GM10248 (cell line): ENCODE measurements at regions not wholly inside any gene's neighbourhood (a gene's known extent, or its start where the extent isn't known, plus 50 kb on each side); places are given as distances from the start of the nearest gene placed in this dataset.

Experiments used
- CTCF ChIA-PET: fragments of 300-600 bp; sonication (Branson Sonifier 250); formaldehyde crosslinking; extraction: SDS; loops from one replicate; lab custom pipeline; 2021; ENCODE audit warnings: antibody characterized with exemption; lab: Yijun Ruan, JAX
- POLR2A ChIA-PET: fragments of 350-650 bp; sonication (Branson Sonifier 250); formaldehyde crosslinking; extraction: SDS; loops from one replicate; lab custom pipeline; 2020; ENCODE audit warnings: antibody characterized with exemption; lab: Yijun Ruan, JAX
- DNase-seq: peaks from one replicate; pipeline ENCODE4 v3.0.0; 2012; ENCODE audit errors: extremely low spot score
- TF ChIP-seq, protein P1 (sequence below): IDR thresholded peaks from 2 replicates; pipeline ENCODE4 v1.5.1; 2012; ENCODE audit warnings: mild to moderate bottlenecking, low read depth; ENCODE audit errors: extremely low read depth, missing control alignments, control extremely low read depth

DNA sequence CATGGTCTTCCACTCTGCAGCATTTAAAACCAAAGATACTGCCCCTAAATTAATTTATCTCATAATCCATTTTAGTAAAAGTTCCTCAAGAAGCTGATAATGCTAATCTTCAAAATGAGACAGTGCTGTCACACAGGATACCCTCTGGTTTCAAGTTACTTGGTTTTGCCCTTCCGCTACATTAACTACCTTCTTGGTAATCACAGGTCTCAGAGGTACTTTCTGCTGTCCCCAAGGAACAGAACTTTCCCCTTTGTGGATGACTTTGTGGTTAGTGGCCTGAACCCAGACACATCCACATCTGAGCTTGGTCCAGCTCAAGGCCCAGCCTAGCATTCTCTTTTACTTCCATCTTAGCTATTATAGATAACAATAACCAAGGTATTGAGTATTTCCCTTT is 88.8 kb upstream of the TMEM26 start:
- no peak for DNase-seq
- ChIA-PET POLR2A (no interaction called here), CTCF (no interaction called here)
- TF ChIP-seq, protein P1, sequence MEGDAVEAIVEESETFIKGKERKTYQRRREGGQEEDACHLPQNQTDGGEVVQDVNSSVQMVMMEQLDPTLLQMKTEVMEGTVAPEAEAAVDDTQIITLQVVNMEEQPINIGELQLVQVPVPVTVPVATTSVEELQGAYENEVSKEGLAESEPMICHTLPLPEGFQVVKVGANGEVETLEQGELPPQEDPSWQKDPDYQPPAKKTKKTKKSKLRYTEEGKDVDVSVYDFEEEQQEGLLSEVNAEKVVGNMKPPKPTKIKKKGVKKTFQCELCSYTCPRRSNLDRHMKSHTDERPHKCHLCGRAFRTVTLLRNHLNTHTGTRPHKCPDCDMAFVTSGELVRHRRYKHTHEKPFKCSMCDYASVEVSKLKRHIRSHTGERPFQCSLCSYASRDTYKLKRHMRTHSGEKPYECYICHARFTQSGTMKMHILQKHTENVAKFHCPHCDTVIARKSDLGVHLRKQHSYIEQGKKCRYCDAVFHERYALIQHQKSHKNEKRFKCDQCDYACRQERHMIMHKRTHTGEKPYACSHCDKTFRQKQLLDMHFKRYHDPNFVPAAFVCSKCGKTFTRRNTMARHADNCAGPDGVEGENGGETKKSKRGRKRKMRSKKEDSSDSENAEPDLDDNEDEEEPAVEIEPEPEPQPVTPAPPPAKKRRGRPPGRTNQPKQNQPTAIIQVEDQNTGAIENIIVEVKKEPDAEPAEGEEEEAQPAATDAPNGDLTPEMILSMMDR = no peak

DNA sequence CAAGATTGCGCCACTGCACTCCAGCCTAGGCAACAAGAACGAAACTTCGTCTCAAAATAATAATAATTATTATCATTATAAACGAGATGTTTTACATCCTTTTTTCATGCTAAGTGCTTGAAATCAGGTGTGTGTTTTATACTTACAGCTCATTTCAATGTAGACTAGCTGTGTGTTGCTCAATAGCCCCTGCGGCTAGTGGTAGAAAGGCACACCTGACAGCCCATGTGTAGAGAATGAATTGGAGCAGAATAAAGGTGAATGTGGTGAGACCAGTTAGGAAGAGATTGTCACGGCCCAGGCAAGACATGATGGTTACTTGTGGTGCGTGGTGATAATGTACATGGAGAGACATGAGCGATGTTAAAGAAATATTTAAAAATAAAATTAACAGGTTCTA is 86.7 kb upstream of the TMEM26 start:
- DNase-seq = no peak
- CTCF ChIA-PET = interaction anchor here (0.9 kb wide), 1 partner anchor 97 kb away, joined by 3 read pairs; no protein-coding TSS in a partner anchor
- TF ChIP-seq, protein P1 = no peak
- POLR2A ChIA-PET = no interaction called here

DNA sequence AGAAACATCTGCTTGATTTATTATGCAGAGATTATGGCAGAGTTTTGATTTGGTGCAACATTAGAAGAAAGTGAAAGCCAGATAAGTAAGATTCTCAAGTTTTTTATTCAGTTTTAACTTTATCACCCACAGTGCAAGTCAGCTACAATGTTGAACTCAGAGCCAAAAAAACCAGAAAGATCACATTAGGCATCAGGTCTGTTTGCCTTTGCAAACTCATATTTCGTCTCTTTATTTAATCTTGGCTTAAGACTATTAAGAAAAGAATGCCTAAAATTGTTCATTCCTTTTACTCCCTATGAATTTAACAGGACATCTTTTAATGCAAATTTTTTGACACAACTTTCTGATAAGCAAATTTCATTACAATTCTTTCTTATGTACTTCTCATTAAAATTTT is 76.0 kb upstream of the TMEM26 start:
- CTCF ChIA-PET = no interaction called here
- TF ChIP-seq, protein P1 = no peak
- DNase-seq = no peak
- POLR2A ChIA-PET = no interaction called here

DNA sequence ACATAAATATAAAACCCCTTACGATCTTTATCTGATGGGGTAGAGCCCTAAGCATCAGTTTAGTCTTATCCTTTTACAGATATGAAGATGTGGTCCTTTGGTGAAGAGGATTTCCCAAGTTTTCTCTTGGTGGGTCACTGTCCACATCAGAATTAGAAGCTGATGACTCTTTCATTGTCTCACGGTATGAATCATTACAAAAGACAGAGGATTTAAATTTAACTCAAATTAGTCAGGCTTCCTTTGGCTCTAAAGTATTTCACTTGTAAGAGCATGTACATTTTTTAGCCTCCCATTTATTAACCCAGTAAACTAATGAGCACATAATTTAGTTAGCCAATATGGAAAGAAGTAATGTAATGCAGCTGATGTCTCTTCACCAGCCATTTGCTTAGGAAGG is 49.9 kb upstream of the TMEM26 start:
- ChIA-PET CTCF (no interaction called here), POLR2A (no interaction called here)
- DNase-seq = no peak
- TF ChIP-seq, protein P1 = no peak
